OCI-LY3 (cell line): ENCODE measurements at regions not wholly inside any gene's neighbourhood (a gene's known extent, or its start where the extent isn't known, plus 50 kb on each side); places are given as distances from the start of the nearest gene placed in this dataset.

Experiments used
- H2AFZ ChIP-seq: fragments of 200-600, 300-600 bp; shearing (Covaris generic); 2 replicates; pipeline ENCODE4 v1.6.0; 2014; ENCODE audit warnings: antibody characterized with exemption, low read depth, low read length
- H3K27ac ChIP-seq: fragments of 200-600, 300-600 bp; sonication (generic); 2 replicates; pipeline ENCODE4 v1.5.1; 2014; ENCODE audit warnings: mild to moderate bottlenecking, low read length, moderate library complexity, mixed read lengths
- H3K27me3 ChIP-seq: fragments of 200-600, 300-600 bp; sonication (generic); 2 replicates; pipeline ENCODE4 v1.6.1; 2014; ENCODE audit warnings: low read depth, low read length, mixed read lengths
- H3K36me3 ChIP-seq: fragments of 200-600, 300-600 bp; sonication (generic); replicated peaks from 2 replicates; pipeline ENCODE3; 2014; ENCODE audit warnings: low read depth, low read length, mixed read lengths
- H3K4me1 ChIP-seq: fragments of 300-600, 200-600 bp; sonication (generic); 2 replicates; pipeline ENCODE4 v1.6.1; 2014; ENCODE audit warnings: low read length, mixed read lengths
- H3K4me2 ChIP-seq: fragments of 200-600, 300-600 bp; sonication (generic); 2 replicates; pipeline ENCODE4 v1.6.1; 2014; ENCODE audit warnings: low read length, mixed read lengths
- H3K4me3 ChIP-seq: fragments of 300-600, 200-600 bp; sonication (generic); 2 replicates; pipeline ENCODE4 v1.5.1; 2014; ENCODE audit warnings: antibody characterized with exemption, mild to moderate bottlenecking, low read length, moderate library complexity
- H3K79me2 ChIP-seq: fragments of 300-600, 200-600 bp; shearing (Covaris generic); 2 replicates; pipeline ENCODE4 v1.6.1; 2014; ENCODE audit warnings: mild to moderate bottlenecking, low read length, mixed read lengths
- H3K9ac ChIP-seq: fragments of 300-600, 200-600 bp; shearing (Covaris generic); 2 replicates; pipeline ENCODE4 v1.6.0; 2014; ENCODE audit warnings: mild to moderate bottlenecking, low read length, moderate library complexity
- H3K9me3 ChIP-seq: fragments of 200-600, 300-600 bp; shearing (Covaris generic); 2 replicates; pipeline ENCODE4 v1.6.1; 2014; ENCODE audit warnings: low read length, mixed read lengths; ENCODE audit not compliant: insufficient read depth
- H4K20me1 ChIP-seq: fragments of 200-600, 300-600 bp; sonication (generic); 2 replicates; pipeline ENCODE4 v1.6.1; 2016; ENCODE audit warnings: low read length, mixed read lengths; ENCODE audit not compliant: insufficient read depth
- CTCF ChIP-seq: fragments of 200-600, 300-600 bp; sonication (generic); IDR thresholded peaks from 2 replicates; pipeline ENCODE4 v1.5.1; 2014; ENCODE audit warnings: antibody characterized with exemption, low read length, low read depth
- EZH2phosphoT487 ChIP-seq: fragments of 200-600 bp; shearing (Covaris generic); IDR thresholded peaks from 2 replicates; pipeline ENCODE4 v1.6.1; 2018; ENCODE audit warnings: antibody characterized with exemption, mixed run types, low read depth

GRCh38 chr18:38087538-38087937 lies 521.9 kb upstream of the CELF4 start:
- H3K4me1 ChIP-seq = peaks cover 5% of the 10 kb centered on the region; the same call in 1 of the 2 replicates
- H3K36me3 ChIP-seq = no peaks in the 10 kb centered on the region
- H3K27ac ChIP-seq = no peak overlapping the region
- no peaks in the 10 kb centered on the region for H4K20me1 ChIP-seq
- H3K79me2 ChIP-seq = no peaks in the 10 kb centered on the region
- TF ChIP-seq EZH2phosphoT487 (no peak), CTCF (no peak)
- H2AFZ ChIP-seq = no peak overlapping the region
- H3K9me3 ChIP-seq = no peaks in the 10 kb centered on the region
- H3K4me3 ChIP-seq = no peak overlapping the region
- H3K27me3 ChIP-seq = no peaks in the 10 kb centered on the region
- H3K4me2 ChIP-seq = no peak overlapping the region
- H3K9ac ChIP-seq = no peak overlapping the region

- TF ChIP-seq CTCF = no peak
- TF ChIP-seq EZH2phosphoT487 = no peak
- no peaks in the 10 kb centered on the region for H3K9me3 ChIP-seq
- no peaks in the 10 kb centered on the region for H3K36me3 ChIP-seq
- H3K27ac ChIP-seq = no peak overlapping the region
- no peak overlapping the region for H3K4me3 ChIP-seq
- H3K9ac ChIP-seq = no peak overlapping the region
- no peak overlapping the region for H3K4me2 ChIP-seq
- no peaks in the 10 kb centered on the region for H3K27me3 ChIP-seq
- no peak overlapping the region for H2AFZ ChIP-seq
- H3K79me2 ChIP-seq = no peaks in the 10 kb centered on the region
- H3K4me1 ChIP-seq = peaks cover 5% of the 10 kb centered on the region
- H4K20me1 ChIP-seq = no peaks in the 10 kb centered on the region
These were observed 515.9 kb upstream of the CELF4 start for GRCh38 chr18:38081516-38081915.

- Histone ChIP-seq H3K9ac (no peak overlapping the region), H3K9me3 (no peaks in the 10 kb centered on the region), H2AFZ (no peak overlapping the region), H3K27me3 (no peaks in the 10 kb centered on the region), H4K20me1 (no peaks in the 10 kb centered on the region), H3K4me3 (no peak overlapping the region), H3K36me3 (no peaks in the 10 kb centered on the region), H3K4me1 (peaks cover 12% of the 10 kb centered on the region), H3K79me2 (no peaks in the 10 kb centered on the region), H3K4me2 (no peak overlapping the region), H3K27ac (no peak overlapping the region)
- TF ChIP-seq EZH2phosphoT487 (no peak), CTCF (no peak)
These were observed 511.6 kb upstream of the CELF4 start for GRCh38 chr18:38077229-38077628.

GRCh38 chr18:38076346-38077070 lies 510.9 kb upstream of the CELF4 start:
- Histone ChIP-seq H3K9me3 (no peaks in the 10 kb centered on the region), H3K4me2 (peak overlapping the region; percentile 14; the same call in 1 of the 2 replicates), H3K36me3 (no peaks in the 10 kb centered on the region), H3K4me3 (no peak overlapping the region), H3K27ac (no peak overlapping the region), H4K20me1 (no peaks in the 10 kb centered on the region), H3K79me2 (no peaks in the 10 kb centered on the region), H2AFZ (no peak overlapping the region), H3K27me3 (no peaks in the 10 kb centered on the region), H3K9ac (no peak overlapping the region), H3K4me1 (peaks cover 12% of the 10 kb centered on the region)
- TF ChIP-seq EZH2phosphoT487 (no peak), CTCF (no peak)
